ENCODE measurements at regions not wholly inside any gene's neighbourhood (a gene's known extent, or its start where the extent isn't known, plus 50 kb on each side); places are given as distances from the start of the nearest gene placed in this dataset.

DNA sequence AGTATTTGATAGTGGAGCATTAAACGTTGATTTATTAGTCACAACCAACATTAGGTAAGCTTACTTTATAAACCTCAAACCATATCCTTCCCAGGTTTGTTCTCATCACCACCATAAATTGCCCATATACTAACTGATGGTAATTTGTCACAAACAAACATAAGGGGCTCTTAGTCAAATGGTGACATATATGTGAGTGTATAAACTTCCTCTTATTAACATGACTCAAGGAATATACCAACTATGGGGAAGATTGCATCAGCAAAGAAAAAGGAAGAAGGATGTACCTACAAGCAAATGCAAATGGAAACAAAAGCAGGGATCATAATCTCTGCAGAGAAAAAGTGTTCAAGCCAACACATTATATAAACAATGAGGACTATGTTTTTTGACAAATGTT lies 418.2 kb upstream of the AKR1E2 start:
- Histone ChIP-seq H3K79me2 (ENCODE audit: control insufficient read depth, insufficient read depth, low read length) (no peaks in the 10 kb centered on the region), H3K4me1 (ENCODE audit: control insufficient read depth, extremely low read depth, insufficient read depth, low read length) (peaks cover 12% of the 10 kb centered on the region), H3K36me3 (ENCODE audit: control insufficient read depth in 2 of 2, extremely low read depth in 1 of 2, insufficient read depth in 2 of 2, low read length in 2 of 2) (no peaks in the 10 kb centered on the region), H3K27ac (ENCODE audit: control insufficient read depth, insufficient read depth, low read length) (peak overlapping the region; percentile 58), H3K9me3 (ENCODE audit: control insufficient read depth, low read depth, low read length) (no peaks in the 10 kb centered on the region), H3K4me3 (ENCODE audit: control insufficient read depth in 2 of 3, extremely low read depth in 1 of 3, insufficient read depth in 2 of 3, low read depth in 1 of 3, low read length in 3 of 3) (no peak overlapping the region), H4K20me1 (ENCODE audit: control insufficient read depth, extremely low read depth, insufficient read depth, low read length) (no peaks in the 10 kb centered on the region), H3K27me3 (ENCODE audit: control insufficient read depth, extremely low read depth, insufficient read depth, low read length) (no peaks in the 10 kb centered on the region), H3K9me1 (ENCODE audit: control insufficient read depth, extremely low read depth, insufficient read depth, low read length) (no peaks in the 10 kb centered on the region), H3K4me2 (ENCODE audit: control insufficient read depth, extremely low read depth, insufficient read depth, low read depth, low read length) (peak overlapping the region; percentile 12), H3K9ac (ENCODE audit: control insufficient read depth, extremely low read depth, insufficient read depth, low read length) (no peak overlapping the region), H2AFZ (ENCODE audit: control insufficient read depth, low read length) (peak overlapping the region; percentile 21)
- DNase-seq (ENCODE audit: low read depth, low spot score) (peak; percentile 46), FAIRE-seq (peak; percentile 93)
- dilution Hi-C loops (cut with MboI; ENCODE audit: extremely low pct_ligation_motif_present, low sequenced_read_pairs), result no loop called here
- TF ChIP-seq, protein P1, sequence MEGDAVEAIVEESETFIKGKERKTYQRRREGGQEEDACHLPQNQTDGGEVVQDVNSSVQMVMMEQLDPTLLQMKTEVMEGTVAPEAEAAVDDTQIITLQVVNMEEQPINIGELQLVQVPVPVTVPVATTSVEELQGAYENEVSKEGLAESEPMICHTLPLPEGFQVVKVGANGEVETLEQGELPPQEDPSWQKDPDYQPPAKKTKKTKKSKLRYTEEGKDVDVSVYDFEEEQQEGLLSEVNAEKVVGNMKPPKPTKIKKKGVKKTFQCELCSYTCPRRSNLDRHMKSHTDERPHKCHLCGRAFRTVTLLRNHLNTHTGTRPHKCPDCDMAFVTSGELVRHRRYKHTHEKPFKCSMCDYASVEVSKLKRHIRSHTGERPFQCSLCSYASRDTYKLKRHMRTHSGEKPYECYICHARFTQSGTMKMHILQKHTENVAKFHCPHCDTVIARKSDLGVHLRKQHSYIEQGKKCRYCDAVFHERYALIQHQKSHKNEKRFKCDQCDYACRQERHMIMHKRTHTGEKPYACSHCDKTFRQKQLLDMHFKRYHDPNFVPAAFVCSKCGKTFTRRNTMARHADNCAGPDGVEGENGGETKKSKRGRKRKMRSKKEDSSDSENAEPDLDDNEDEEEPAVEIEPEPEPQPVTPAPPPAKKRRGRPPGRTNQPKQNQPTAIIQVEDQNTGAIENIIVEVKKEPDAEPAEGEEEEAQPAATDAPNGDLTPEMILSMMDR (optimal IDR thresholded peaks at IDR 0.05 in 1 of 3, IDR thresholded peaks at IDR 0.05 in 1 of 3, conservative IDR thresholded peaks at IDR 0.05 in 1 of 3; ENCODE audit: extremely low read depth in 1 of 3, insufficient read depth in 2 of 3, low read length in 3 of 3), result no peak
- no peak for TF ChIP-seq EZH2 (IDR thresholded peaks at IDR 0.05; ENCODE audit: low read length)

DNA sequence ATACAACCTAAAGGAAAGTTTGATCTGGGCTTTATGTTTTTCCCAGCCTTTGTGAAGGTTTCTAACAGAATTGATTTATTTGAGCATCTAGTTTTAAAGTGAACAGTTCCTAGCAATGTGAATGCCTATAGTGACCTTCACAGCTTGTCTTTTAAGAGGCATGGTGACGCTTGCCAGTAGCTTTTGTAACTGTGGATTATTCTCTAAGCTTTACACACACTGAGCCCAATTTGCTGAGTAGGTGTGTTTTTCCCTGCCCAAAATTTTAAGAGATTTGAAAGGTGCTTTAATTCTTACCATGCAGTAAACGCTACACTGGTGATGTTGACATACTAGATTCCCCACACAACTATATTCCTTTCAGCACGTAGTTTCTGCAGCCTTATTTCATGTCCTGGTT lies 420.2 kb upstream of the AKR1E2 start:
- dilution Hi-C loops (cut with MboI; ENCODE audit: extremely low pct_ligation_motif_present, low sequenced_read_pairs), result no loop called here
- DNase-seq (ENCODE audit: low read depth, low spot score) (no peak), FAIRE-seq (no peak)
- Histone ChIP-seq H3K4me3 (ENCODE audit: control insufficient read depth in 2 of 3, extremely low read depth in 1 of 3, insufficient read depth in 2 of 3, low read depth in 1 of 3, low read length in 3 of 3) (no peak overlapping the region), H3K79me2 (ENCODE audit: control insufficient read depth, insufficient read depth, low read length) (no peaks in the 10 kb centered on the region), H3K4me1 (ENCODE audit: control insufficient read depth, extremely low read depth, insufficient read depth, low read length) (peaks cover 12% of the 10 kb centered on the region), H3K9me1 (ENCODE audit: control insufficient read depth, extremely low read depth, insufficient read depth, low read length) (no peaks in the 10 kb centered on the region), H3K4me2 (ENCODE audit: control insufficient read depth, extremely low read depth, insufficient read depth, low read depth, low read length) (no peak overlapping the region), H3K9me3 (ENCODE audit: control insufficient read depth, low read depth, low read length) (no peaks in the 10 kb centered on the region), H2AFZ (ENCODE audit: control insufficient read depth, low read length) (no peak overlapping the region), H3K36me3 (ENCODE audit: control insufficient read depth in 2 of 2, extremely low read depth in 1 of 2, insufficient read depth in 2 of 2, low read length in 2 of 2) (no peaks in the 10 kb centered on the region), H3K9ac (ENCODE audit: control insufficient read depth, extremely low read depth, insufficient read depth, low read length) (no peak overlapping the region), H3K27me3 (ENCODE audit: control insufficient read depth, extremely low read depth, insufficient read depth, low read length) (no peaks in the 10 kb centered on the region), H4K20me1 (ENCODE audit: control insufficient read depth, extremely low read depth, insufficient read depth, low read length) (no peaks in the 10 kb centered on the region), H3K27ac (ENCODE audit: control insufficient read depth, insufficient read depth, low read length) (no peak overlapping the region)
- TF ChIP-seq, protein P1 (optimal IDR thresholded peaks at IDR 0.05 in 1 of 3, IDR thresholded peaks at IDR 0.05 in 1 of 3, conservative IDR thresholded peaks at IDR 0.05 in 1 of 3; ENCODE audit: extremely low read depth in 1 of 3, insufficient read depth in 2 of 3, low read length in 3 of 3), result no peak
- TF ChIP-seq EZH2 (IDR thresholded peaks at IDR 0.05; ENCODE audit: low read length), result no peak

All from keratinocyte (primary cell).